ENCODE measurements at regions not wholly inside any gene's neighbourhood (a gene's known extent, or its start where the extent isn't known, plus 50 kb on each side); places are given as distances from the start of the nearest gene placed in this dataset.

- TF ChIP-seq CTCF (IDR thresholded peaks at IDR 0.05; ENCODE audit: borderline replicate concordance, extremely low read depth, low read length, poor library complexity, severe bottlenecking) (no peak), EZH2 (IDR thresholded peaks at IDR 0.05; ENCODE audit: borderline replicate concordance, low read depth, low read length, severe bottlenecking) (no peak)
These were observed 321.7 kb downstream of the C16orf95 start for GRCh38 chr16:86995456-86995855.
